ENCODE measurements at regions not wholly inside any gene's neighbourhood (a gene's known extent, or its start where the extent isn't known, plus 50 kb on each side); places are given as distances from the start of the nearest gene placed in this dataset.

- no peaks in the 10 kb centered on the region for H3K9me3 Mint-ChIP-seq
- no peak for DNase-seq
- no peak overlapping the region for H3K27ac Mint-ChIP-seq
- peaks cover 16% of the 10 kb centered on the region for H3K27me3 Mint-ChIP-seq
- peaks cover 1% of the 10 kb centered on the region for H3K4me1 Mint-ChIP-seq (ENCODE audit: low read depth)
- H3K36me3 Mint-ChIP-seq (ENCODE audit: low read depth): no peaks in the 10 kb centered on the region
- H3K4me3 Mint-ChIP-seq: no peak overlapping the region
Measured at GRCh38 chr12:65764325-65764724, 60.0 kb upstream of the HMGA2 start.

DNA sequence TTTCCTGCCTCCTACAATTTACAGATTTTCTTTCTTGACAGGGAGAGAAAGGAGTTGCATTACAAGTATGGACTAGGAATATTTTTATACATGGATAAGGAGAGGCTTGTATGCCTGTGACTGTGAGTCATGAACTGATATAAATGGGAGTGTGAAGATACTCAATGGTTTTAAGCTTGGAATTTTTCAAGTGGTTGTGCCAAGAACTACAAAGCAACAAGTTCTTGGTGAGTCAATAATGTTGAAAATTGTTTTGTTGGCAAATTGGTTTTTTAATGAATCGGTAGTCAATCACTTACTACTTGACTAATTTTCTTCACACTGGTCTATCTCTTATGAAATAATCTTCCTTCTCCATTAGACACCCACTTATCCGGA is 58.9 kb upstream of the HMGA2 start:
- Mint-ChIP-seq H3K27ac (no peak overlapping the region), H3K4me3 (no peak overlapping the region), H3K36me3 (ENCODE audit: low read depth) (no peaks in the 10 kb centered on the region), H3K27me3 (peaks cover 15% of the 10 kb centered on the region), H3K4me1 (ENCODE audit: low read depth) (peaks cover 1% of the 10 kb centered on the region), H3K9me3 (no peaks in the 10 kb centered on the region)
- no peak for DNase-seq

GRCh38 chr12:65769880-65770279 is 54.4 kb upstream of the HMGA2 start:
- Mint-ChIP-seq H3K4me3 (no peak overlapping the region), H3K27me3 (peaks cover 25% of the 10 kb centered on the region)

More at GRCh38 chr12:65769880-65770279, 54.4 kb upstream of the HMGA2 start:
- Mint-ChIP-seq H3K4me1 (ENCODE audit: low read depth) (peaks cover 1% of the 10 kb centered on the region), H3K9me3 (no peaks in the 10 kb centered on the region), H3K27ac (no peak overlapping the region), H3K36me3 (ENCODE audit: low read depth) (no peaks in the 10 kb centered on the region)
- no peak for DNase-seq
